Ishikawa (cell line): ENCODE measurements at regions not wholly inside any gene's neighbourhood (a gene's known extent, or its start where the extent isn't known, plus 50 kb on each side); places are given as distances from the start of the nearest gene placed in this dataset.

Source experiments
- CEBPB ChIP-seq: IDR thresholded peaks from 2 replicates; pipeline ENCODE4 v1.6.1; 2012
- CREB1 ChIP-seq: IDR thresholded peaks from 2 replicates; pipeline ENCODE4 v1.6.1; 2012; ENCODE audit warnings: low read depth
- EGR1 ChIP-seq: IDR thresholded peaks from 2 replicates; pipeline ENCODE4 v1.6.1; 2012
- EP300 ChIP-seq: IDR thresholded peaks from 2 replicates; pipeline ENCODE4 v1.6.1; 2012; ENCODE audit warnings: borderline replicate concordance
- FOXM1 ChIP-seq: IDR thresholded peaks from 2 replicates; pipeline ENCODE4 v1.6.1; 2012; ENCODE audit warnings: low read depth, borderline replicate concordance
- NFIC ChIP-seq: IDR thresholded peaks from 2 replicates; pipeline ENCODE4 v1.6.1; 2012
- RAD21 ChIP-seq: IDR thresholded peaks from 2 replicates; pipeline ENCODE4 v1.6.1; 2012; ENCODE audit warnings: low read depth
- TAF1 ChIP-seq: IDR thresholded peaks from 2 replicates; pipeline ENCODE4 v1.6.1; 2012; ENCODE audit warnings: low read depth, mild to moderate bottlenecking
- TCF12 ChIP-seq: IDR thresholded peaks from 2 replicates; pipeline ENCODE4 v1.6.1; 2012; ENCODE audit warnings: low read depth
- TEAD4 ChIP-seq: IDR thresholded peaks from 2 replicates; pipeline ENCODE4 v1.6.1; 2012
- YY1 ChIP-seq: IDR thresholded peaks from 2 replicates; pipeline ENCODE4 v1.6.1; 2012; ENCODE audit warnings: low read depth
- ZBTB7A ChIP-seq: IDR thresholded peaks from 2 replicates; pipeline ENCODE4 v1.6.1; 2012; ENCODE audit warnings: low read depth
- TF ChIP-seq, protein P1 (sequence below): IDR thresholded peaks from 2 replicates; pipeline ENCODE4 v1.6.1; 2012
- TF ChIP-seq, protein P2 (sequence below): IDR thresholded peaks from 2 replicates; pipeline ENCODE4 v1.6.1; 2012; ENCODE audit warnings: low read depth, mild to moderate bottlenecking
- TF ChIP-seq, protein P3 (sequence below): IDR thresholded peaks from 2 replicates; pipeline ENCODE4 v1.6.1; 2012

GRCh38 chr18:35807811-35808335 is 164.6 kb upstream of the RMP24 start:
- TF ChIP-seq, protein P1, sequence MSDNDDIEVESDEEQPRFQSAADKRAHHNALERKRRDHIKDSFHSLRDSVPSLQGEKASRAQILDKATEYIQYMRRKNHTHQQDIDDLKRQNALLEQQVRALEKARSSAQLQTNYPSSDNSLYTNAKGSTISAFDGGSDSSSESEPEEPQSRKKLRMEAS = no peak

DNA sequence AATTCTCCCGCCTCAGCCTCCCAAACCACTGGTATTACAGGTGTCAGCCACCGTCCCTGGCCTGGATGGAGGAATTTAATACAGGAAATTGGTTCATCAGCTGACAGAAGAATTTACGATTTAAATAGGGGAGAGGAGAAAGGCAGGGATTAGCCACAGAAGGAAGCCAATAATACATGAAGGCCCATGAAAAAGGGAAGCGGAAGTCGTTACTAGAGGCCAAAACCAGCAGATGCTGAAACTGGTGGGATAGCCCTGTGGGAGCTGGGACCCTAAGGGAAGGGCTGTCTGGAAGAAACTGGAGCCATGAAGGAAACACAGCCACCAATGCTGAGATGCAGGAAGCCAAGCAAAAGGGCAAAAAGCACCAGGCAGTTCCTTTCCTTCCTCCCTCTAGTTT is 163.7 kb upstream of the RMP24 start:
- TF ChIP-seq EP300 (no peak), RAD21 (no peak), FOXM1 (no peak), TEAD4 (no peak)
- TF ChIP-seq, protein P2, sequence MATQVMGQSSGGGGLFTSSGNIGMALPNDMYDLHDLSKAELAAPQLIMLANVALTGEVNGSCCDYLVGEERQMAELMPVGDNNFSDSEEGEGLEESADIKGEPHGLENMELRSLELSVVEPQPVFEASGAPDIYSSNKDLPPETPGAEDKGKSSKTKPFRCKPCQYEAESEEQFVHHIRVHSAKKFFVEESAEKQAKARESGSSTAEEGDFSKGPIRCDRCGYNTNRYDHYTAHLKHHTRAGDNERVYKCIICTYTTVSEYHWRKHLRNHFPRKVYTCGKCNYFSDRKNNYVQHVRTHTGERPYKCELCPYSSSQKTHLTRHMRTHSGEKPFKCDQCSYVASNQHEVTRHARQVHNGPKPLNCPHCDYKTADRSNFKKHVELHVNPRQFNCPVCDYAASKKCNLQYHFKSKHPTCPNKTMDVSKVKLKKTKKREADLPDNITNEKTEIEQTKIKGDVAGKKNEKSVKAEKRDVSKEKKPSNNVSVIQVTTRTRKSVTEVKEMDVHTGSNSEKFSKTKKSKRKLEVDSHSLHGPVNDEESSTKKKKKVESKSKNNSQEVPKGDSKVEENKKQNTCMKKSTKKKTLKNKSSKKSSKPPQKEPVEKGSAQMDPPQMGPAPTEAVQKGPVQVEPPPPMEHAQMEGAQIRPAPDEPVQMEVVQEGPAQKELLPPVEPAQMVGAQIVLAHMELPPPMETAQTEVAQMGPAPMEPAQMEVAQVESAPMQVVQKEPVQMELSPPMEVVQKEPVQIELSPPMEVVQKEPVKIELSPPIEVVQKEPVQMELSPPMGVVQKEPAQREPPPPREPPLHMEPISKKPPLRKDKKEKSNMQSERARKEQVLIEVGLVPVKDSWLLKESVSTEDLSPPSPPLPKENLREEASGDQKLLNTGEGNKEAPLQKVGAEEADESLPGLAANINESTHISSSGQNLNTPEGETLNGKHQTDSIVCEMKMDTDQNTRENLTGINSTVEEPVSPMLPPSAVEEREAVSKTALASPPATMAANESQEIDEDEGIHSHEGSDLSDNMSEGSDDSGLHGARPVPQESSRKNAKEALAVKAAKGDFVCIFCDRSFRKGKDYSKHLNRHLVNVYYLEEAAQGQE = no peak
- TF ChIP-seq, protein P1 = no peak

DNA sequence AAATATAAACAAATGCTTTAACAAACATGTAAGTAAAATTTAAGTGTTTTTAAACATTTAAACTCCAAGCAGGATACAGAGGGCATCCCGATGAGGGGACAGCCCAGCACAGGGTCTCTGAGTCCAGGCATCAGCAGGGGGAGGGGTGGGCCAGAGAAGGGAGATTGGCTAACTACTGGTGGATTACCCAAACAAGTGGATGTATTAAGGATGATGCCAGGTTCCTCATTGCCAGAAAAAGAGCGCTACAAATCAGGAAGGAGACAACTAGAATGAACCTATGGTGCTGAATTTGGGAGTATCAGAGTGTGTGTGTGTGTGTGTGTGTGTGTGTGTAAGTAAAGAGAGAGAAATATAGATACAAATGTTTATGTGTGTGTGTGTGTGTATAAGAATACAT is 162.0 kb upstream of the RMP24 start:
- no peak for TF ChIP-seq CREB1
- TF ChIP-seq, protein P1 = no peak
- no peak for TF ChIP-seq EGR1
- TF ChIP-seq NFIC = no peak
- no peak for TF ChIP-seq CEBPB
- no peak for TF ChIP-seq YY1
- TF ChIP-seq ZBTB7A = no peak
- no peak for TF ChIP-seq EP300
- TF ChIP-seq TEAD4 = no peak
- TF ChIP-seq, protein P3, sequence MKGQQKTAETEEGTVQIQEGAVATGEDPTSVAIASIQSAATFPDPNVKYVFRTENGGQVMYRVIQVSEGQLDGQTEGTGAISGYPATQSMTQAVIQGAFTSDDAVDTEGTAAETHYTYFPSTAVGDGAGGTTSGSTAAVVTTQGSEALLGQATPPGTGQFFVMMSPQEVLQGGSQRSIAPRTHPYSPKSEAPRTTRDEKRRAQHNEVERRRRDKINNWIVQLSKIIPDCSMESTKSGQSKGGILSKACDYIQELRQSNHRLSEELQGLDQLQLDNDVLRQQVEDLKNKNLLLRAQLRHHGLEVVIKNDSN = no peak
- TF ChIP-seq TCF12 = no peak

GRCh38 chr18:35811896-35812295 is 160.6 kb upstream of the RMP24 start:
- TF ChIP-seq, protein P2 = no peak
- TF ChIP-seq YY1 (no peak), TAF1 (no peak), CEBPB (no peak), CREB1 (no peak), EP300 (no peak)
- TF ChIP-seq, protein P1 = no peak

- TF ChIP-seq, protein P3 = no peak
- no peak for TF ChIP-seq NFIC
Observed at GRCh38 chr18:35816003-35816402, 156.5 kb upstream of the RMP24 start.

DNA sequence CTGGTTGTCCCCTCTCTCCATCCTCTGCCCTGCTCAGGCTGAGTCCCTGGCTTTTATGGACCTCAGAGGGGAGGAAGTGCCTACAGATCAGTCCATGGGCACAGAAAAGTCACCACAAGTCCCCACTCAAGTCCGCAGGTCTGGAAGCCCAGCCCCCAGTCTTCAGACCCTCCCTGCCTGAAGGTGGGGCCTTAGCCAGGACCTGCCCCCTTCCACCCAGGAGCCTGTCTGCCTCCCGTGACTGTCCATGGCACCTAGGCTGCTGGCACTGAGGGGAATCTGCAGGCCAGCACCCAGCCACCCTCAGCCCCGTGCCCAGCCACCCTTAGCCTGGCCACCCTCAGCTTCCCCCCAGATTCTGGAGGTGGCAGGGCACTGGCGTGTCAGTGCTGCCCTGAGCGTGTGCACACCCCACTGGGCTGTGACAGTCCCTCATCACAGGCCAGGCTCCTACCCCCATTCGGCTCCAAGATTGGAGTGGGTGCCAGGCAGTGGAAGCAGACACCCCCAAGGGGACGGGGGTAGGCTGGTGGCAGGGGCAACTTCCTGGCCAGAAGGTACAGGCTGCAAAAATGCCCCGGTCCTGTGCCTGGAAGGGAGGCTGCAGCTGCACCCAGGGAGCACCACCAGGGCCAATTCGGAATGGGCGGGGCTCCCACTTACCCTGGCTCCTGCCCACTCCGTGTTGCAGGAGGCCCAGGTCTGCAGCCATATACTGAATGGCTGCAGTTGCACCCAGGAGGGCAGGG is 154.7 kb upstream of the RMP24 start:
- no peak for TF ChIP-seq YY1
- no peak for TF ChIP-seq RAD21
- no peak for TF ChIP-seq TEAD4
- TF ChIP-seq NFIC = no peak
- TF ChIP-seq TCF12 = no peak
- TF ChIP-seq EP300 = no peak
- TF ChIP-seq, protein P1 = no peak
- TF ChIP-seq, protein P3 = no peak
- no peak for TF ChIP-seq TAF1
- TF ChIP-seq, protein P2 = no peak
- TF ChIP-seq ZBTB7A = no peak
- no peak for TF ChIP-seq CREB1
- TF ChIP-seq EGR1 = no peak
- no peak for TF ChIP-seq FOXM1
- TF ChIP-seq CEBPB = no peak
